H1 (cell line): ENCODE measurements at regions not wholly inside any gene's neighbourhood (a gene's known extent, or its start where the extent isn't known, plus 50 kb on each side); places are given as distances from the start of the nearest gene placed in this dataset.

Source experiments
- EP300 ChIP-seq, 2 experiments: IDR thresholded peaks; 1 replicate in 1 of 2; 2 replicates in 1 of 2; pipeline ENCODE4 v1.6.1; 2011 to 2012; ENCODE audit warnings: low read depth in 2 of 2, low read length in 2 of 2, mild to moderate bottlenecking in 2 of 2, borderline replicate concordance in 1 of 2, inconsistent platforms in 1 of 2, moderate library complexity in 1 of 2
- SRF ChIP-seq: IDR thresholded peaks from 2 replicates; pipeline ENCODE4 v1.6.1; 2011; ENCODE audit warnings: mild to moderate bottlenecking, low read depth, low read length, moderate library complexity

DNA sequence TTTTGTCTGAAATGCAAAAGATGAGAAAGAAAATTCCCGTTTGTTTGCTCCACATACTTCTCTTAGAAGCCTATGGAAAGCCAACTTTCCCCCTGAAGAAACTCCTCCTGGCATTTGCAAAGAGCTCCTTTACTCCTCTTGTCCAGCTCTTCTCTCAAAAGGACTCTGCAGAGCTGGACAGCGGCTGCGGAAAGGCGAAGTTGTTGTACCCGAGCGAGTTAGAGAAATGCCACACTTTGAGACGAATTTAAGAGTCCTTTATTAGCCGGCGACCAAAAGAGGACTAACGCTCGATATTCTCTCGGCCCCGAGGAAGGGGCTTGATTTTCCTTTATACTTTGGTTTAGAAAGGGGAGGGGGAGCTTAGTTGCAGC, 157.8 kb downstream of the TRIM27 start:
- TF ChIP-seq EP300 (IDR thresholded peaks at IDR 0.05; ENCODE audit: borderline replicate concordance in 1 of 2, low read depth in 2 of 2, low read length in 2 of 2) (no peak), SRF (no peak)
